ENCODE measurements at regions not wholly inside any gene's neighbourhood (a gene's known extent, or its start where the extent isn't known, plus 50 kb on each side); places are given as distances from the start of the nearest gene placed in this dataset.
"Not testable (repeated sequence)": the region's sequence is repeated elsewhere in the genome, so short reads cannot be mapped to it uniquely, and the experiment has no call there.

GRCh38 chr15:19974998-19975397 lies 566.6 kb downstream of the GOLGA6L6 start:
- no peak for DNase-seq

GRCh38 chr15:19973718-19974117 lies 567.9 kb downstream of the GOLGA6L6 start:
- DNase-seq, result peak in 1 of 2 experiments; percentile 19

- not testable (repeated sequence) for DNase-seq
Observed at GRCh38 chr15:19972582-19972981, 569.0 kb downstream of the GOLGA6L6 start.

- DNase-seq, result not testable (repeated sequence)
Observed at GRCh38 chr15:19965574-19965973, 576.0 kb downstream of the GOLGA6L6 start.

GRCh38 chr15:19964480-19964879 lies 577.1 kb downstream of the GOLGA6L6 start:
- not testable (repeated sequence) for DNase-seq

GRCh38 chr15:19956124-19956796 lies 585.3 kb downstream of the GOLGA6L6 start:
- no peak for DNase-seq

- DNase-seq, result no peak
Observed at GRCh38 chr15:19944261-19944888, 597.2 kb downstream of the GOLGA6L6 start.

GRCh38 chr15:19943515-19943914 lies 598.1 kb downstream of the GOLGA6L6 start:
- DNase-seq, result no peak

- not testable (repeated sequence) for DNase-seq
Observed at GRCh38 chr15:19903281-19903680, 638.3 kb downstream of the GOLGA6L6 start.

- not testable (repeated sequence) for DNase-seq
Observed at GRCh38 chr15:19902388-19902787, 639.2 kb downstream of the GOLGA6L6 start.

GRCh38 chr15:19901414-19901813 lies 640.2 kb downstream of the GOLGA6L6 start:
- DNase-seq, result not testable (repeated sequence)

- no peak for DNase-seq
Observed at GRCh38 chr15:19899021-19899824, 642.4 kb downstream of the GOLGA6L6 start.

GRCh38 chr15:19888811-19889210 lies 652.8 kb downstream of the GOLGA6L6 start:
- DNase-seq, result not testable (repeated sequence)

GRCh38 chr15:19844061-19844460 lies 697.5 kb downstream of the GOLGA6L6 start:
- DNase-seq, result not testable (repeated sequence)
